ENCODE measurements at regions not wholly inside any gene's neighbourhood (a gene's known extent, or its start where the extent isn't known, plus 50 kb on each side); places are given as distances from the start of the nearest gene placed in this dataset.

- intact Hi-C loops (cut with DNase I): no loop called here
- Histone ChIP-seq H3K4me1 (no peaks in the 10 kb centered on the region), H3K27me3 (no peaks in the 10 kb centered on the region), H3K27ac (no peak overlapping the region), H3K36me3 (replicated peaks in 1 of 2; ENCODE audit: insufficient read depth in 1 of 2, low read depth in 2 of 2) (no peaks in the 10 kb centered on the region), H3K4me3 (no peak overlapping the region), H3K9me3 (no peaks in the 10 kb centered on the region)
- no peak for TF ChIP-seq CTCF (IDR thresholded peaks at IDR 0.05)
- no peak for TF ChIP-seq POLR2A (IDR thresholded peaks at IDR 0.05)
- no peak for ATAC-seq
- DNase-seq: no peak
- 46 to 71% methylated on average over 1 of the region's 1 CpG for WGBS, 2 donors
Observed at GRCh38 chr1:199160521-199161318, 521.9 kb downstream of the PTPRC start.

DNA sequence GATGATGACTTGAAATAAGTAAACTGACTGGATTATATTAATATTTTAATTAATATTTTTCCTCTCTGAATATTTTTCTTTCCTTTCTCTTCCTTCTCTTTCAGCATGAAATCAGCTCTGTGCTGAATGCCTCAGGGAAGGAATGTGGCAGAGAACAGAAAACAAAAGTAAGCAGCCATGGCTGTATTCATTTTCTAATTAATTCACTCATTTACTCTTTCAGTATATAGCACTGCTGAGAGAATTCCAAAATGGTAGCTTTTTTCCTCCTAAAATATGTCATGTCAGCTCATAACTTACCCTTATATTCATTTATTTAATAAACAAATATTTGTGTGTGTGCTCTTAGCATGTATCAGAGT, 522.5 kb downstream of the PTPRC start:
- H3K36me3 ChIP-seq (replicated peaks in 1 of 2; ENCODE audit: insufficient read depth in 1 of 2, low read depth in 2 of 2): no peaks in the 10 kb centered on the region
- TF ChIP-seq CTCF (IDR thresholded peaks at IDR 0.05) (no peak), POLR2A (IDR thresholded peaks at IDR 0.05) (no peak)
- H3K4me1 ChIP-seq: no peaks in the 10 kb centered on the region
- no peak for DNase-seq
- H3K27ac ChIP-seq: no peak overlapping the region
- intact Hi-C loops (cut with DNase I): no loop called here
- H3K27me3 ChIP-seq: no peaks in the 10 kb centered on the region
- no peak overlapping the region for H3K4me3 ChIP-seq
- no peaks in the 10 kb centered on the region for H3K9me3 ChIP-seq
- ATAC-seq: no peak

DNA sequence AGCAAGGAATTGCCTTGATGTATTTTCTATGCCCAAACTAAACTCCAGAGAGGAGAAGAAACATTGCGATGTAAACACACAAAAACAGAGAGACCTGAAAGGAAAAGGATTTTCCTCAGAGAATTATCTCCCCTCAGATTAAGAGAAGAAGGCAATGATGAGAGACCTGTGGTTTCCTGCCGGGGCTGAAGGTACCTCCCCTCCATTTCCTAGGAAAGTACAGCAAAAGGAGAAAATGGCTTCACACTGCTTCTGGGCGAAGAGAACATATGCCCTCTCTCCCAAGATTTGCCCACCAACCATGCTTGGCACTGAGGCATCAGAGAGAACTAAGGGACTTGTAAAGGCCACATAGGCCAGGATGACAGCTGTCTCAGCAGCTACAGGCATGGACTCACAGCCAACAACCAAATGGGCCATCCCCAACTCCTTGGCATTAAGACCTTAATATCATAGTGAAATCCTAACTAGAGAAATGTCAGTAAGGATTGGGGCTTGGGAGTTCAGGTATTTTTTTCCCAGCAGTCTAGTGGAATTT, 523.0 kb downstream of the PTPRC start:
- TF ChIP-seq CTCF (IDR thresholded peaks at IDR 0.05): no peak
- no peak for TF ChIP-seq POLR2A (IDR thresholded peaks at IDR 0.05)
- Histone ChIP-seq H3K4me3 (no peak overlapping the region), H3K27ac (no peak overlapping the region), H3K9me3 (no peaks in the 10 kb centered on the region), H3K36me3 (replicated peaks in 1 of 2; ENCODE audit: insufficient read depth in 1 of 2, low read depth in 2 of 2) (no peaks in the 10 kb centered on the region), H3K4me1 (no peaks in the 10 kb centered on the region), H3K27me3 (no peaks in the 10 kb centered on the region)
- DNase-seq: no peak
- intact Hi-C loops (cut with DNase I): no loop called here
- 85 to 87% methylated on average over 3 of the region's 3 CpGs for WGBS, 2 donors
- ATAC-seq: no peak

GRCh38 chr1:199163267-199163666, 524.4 kb downstream of the PTPRC start:
- H3K9me3 ChIP-seq: no peaks in the 10 kb centered on the region
- intact Hi-C loops (cut with DNase I): no loop called here
- H3K4me3 ChIP-seq: no peak overlapping the region
- ATAC-seq: no peak
- no peaks in the 10 kb centered on the region for H3K4me1 ChIP-seq
- WGBS, 2 donors: 64 to 70% methylated on average over 4 of the region's 4 CpGs
- H3K36me3 ChIP-seq (replicated peaks in 1 of 2; ENCODE audit: insufficient read depth in 1 of 2, low read depth in 2 of 2): no peaks in the 10 kb centered on the region
- TF ChIP-seq POLR2A (IDR thresholded peaks at IDR 0.05) (no peak), CTCF (IDR thresholded peaks at IDR 0.05) (no peak)
- DNase-seq: no peak
- H3K27ac ChIP-seq: no peak overlapping the region
- H3K27me3 ChIP-seq: no peaks in the 10 kb centered on the region

DNA sequence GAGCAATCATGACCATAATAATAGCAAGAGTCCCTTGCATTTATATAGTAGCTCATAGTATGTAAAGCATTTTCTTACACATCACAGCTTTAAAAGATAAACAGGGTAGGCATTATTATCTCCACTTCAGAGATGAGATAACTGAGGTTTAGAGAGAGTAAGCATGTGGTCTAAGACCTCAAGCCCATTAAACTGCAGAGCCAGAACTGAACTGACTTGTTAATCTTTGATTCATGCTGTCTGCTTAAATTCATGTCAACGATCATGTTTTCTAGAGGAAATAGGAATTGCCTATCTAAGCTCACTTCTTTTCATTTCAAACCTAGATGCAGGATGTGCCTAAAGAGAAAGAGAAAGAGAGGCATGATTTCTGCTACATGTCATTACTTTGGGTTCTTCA, 524.8 kb downstream of the PTPRC start:
- no peaks in the 10 kb centered on the region for H3K27me3 ChIP-seq
- no peak overlapping the region for H3K4me3 ChIP-seq
- DNase-seq (no peak), ATAC-seq (no peak)
- no peaks in the 10 kb centered on the region for H3K36me3 ChIP-seq (replicated peaks in 1 of 2; ENCODE audit: insufficient read depth in 1 of 2, low read depth in 2 of 2)
- 30 to 57% methylated on average over 1 of the region's 1 CpG for WGBS, 2 donors
- H3K4me1 ChIP-seq: no peaks in the 10 kb centered on the region
- no peak overlapping the region for H3K27ac ChIP-seq
- H3K9me3 ChIP-seq: no peaks in the 10 kb centered on the region
- TF ChIP-seq CTCF (IDR thresholded peaks at IDR 0.05): no peak
- no peak for TF ChIP-seq POLR2A (IDR thresholded peaks at IDR 0.05)
- intact Hi-C loops (cut with DNase I): no loop called here
